ENCODE measurements at regions not wholly inside any gene's neighbourhood (a gene's known extent, or its start where the extent isn't known, plus 50 kb on each side); places are given as distances from the start of the nearest gene placed in this dataset.
"Not testable (repeated sequence)": the region's sequence is repeated elsewhere in the genome, so short reads cannot be mapped to it uniquely, and the experiment has no call there.

DNA sequence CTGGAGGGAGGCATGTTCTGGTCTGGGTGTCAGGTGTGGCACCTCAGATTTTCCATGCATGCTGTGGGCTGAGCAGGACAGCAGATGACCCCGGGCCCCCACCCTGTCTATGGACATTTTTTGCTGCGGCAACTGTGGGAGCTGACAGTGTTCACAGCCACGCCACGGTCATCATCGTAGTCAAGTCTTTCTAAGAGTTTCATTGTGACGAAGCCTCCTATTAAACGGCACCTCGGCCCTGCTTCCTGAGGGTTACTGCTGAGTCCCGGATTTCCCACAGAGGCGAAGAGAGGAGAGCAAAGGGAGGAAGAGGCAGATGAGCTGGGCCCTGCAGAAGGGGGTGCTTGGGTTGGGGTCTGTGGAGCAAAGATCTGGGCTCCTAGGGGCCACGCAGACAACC, 152.1 kb upstream of the POTEB2 start:
- H3K4me1 ChIP-seq (ENCODE audit: control extremely low read depth in 1 of 4, control insufficient read depth in 4 of 4, insufficient read depth in 4 of 4, low read length in 3 of 4); H3K4me3 ChIP-seq (ENCODE audit: control insufficient read depth in 1 of 7, extremely low read depth in 1 of 7, insufficient read depth in 4 of 7, low read depth in 2 of 7, low read length in 6 of 7); DNase-seq; H3K36me3 ChIP-seq (ENCODE audit: control insufficient read depth in 4 of 4, insufficient read depth in 4 of 4, low read length in 3 of 4); H3K9me3 ChIP-seq (ENCODE audit: control extremely low read depth in 1 of 5, control insufficient read depth in 4 of 5, insufficient read depth in 2 of 5, low read depth in 1 of 5, low read length in 4 of 5); H3K27me3 ChIP-seq (replicated peaks in 2 of 5; ENCODE audit: control insufficient read depth in 4 of 5, insufficient read depth in 5 of 5, low read length in 4 of 5); H3K27ac ChIP-seq (ENCODE audit: insufficient read depth in 1 of 2, low read depth in 1 of 2, low read length in 2 of 2, poor library complexity in 1 of 2, severe bottlenecking in 2 of 2); POLR2A ChIA-PET; CTCF ChIA-PET: not testable (repeated sequence)
- WGBS (ENCODE audit: insufficient coverage): no CpG with 5 or more reads among the region's 11 CpGs

GRCh38 chr15:21017326-21017725, 151.2 kb upstream of the POTEB2 start:
- CTCF ChIA-PET; DNase-seq; H3K36me3 ChIP-seq (ENCODE audit: control insufficient read depth in 4 of 4, insufficient read depth in 4 of 4, low read length in 3 of 4); H3K27me3 ChIP-seq (replicated peaks in 2 of 5; ENCODE audit: control insufficient read depth in 4 of 5, insufficient read depth in 5 of 5, low read length in 4 of 5); POLR2A ChIA-PET; H3K4me1 ChIP-seq (ENCODE audit: control extremely low read depth in 1 of 4, control insufficient read depth in 4 of 4, insufficient read depth in 4 of 4, low read length in 3 of 4); H3K9me3 ChIP-seq (ENCODE audit: control extremely low read depth in 1 of 5, control insufficient read depth in 4 of 5, insufficient read depth in 2 of 5, low read depth in 1 of 5, low read length in 4 of 5); H3K4me3 ChIP-seq (ENCODE audit: control insufficient read depth in 1 of 7, extremely low read depth in 1 of 7, insufficient read depth in 4 of 7, low read depth in 2 of 7, low read length in 6 of 7); H3K27ac ChIP-seq (ENCODE audit: insufficient read depth in 1 of 2, low read depth in 1 of 2, low read length in 2 of 2, poor library complexity in 1 of 2, severe bottlenecking in 2 of 2): not testable (repeated sequence)
- no CpG with 5 or more reads among the region's 9 CpGs for WGBS (ENCODE audit: insufficient coverage)

GRCh38 chr15:21016589-21016988, 150.5 kb upstream of the POTEB2 start:
- WGBS (ENCODE audit: insufficient coverage): no CpG with 5 or more reads among the region's 4 CpGs
- POLR2A ChIA-PET: not testable (repeated sequence)

DNA sequence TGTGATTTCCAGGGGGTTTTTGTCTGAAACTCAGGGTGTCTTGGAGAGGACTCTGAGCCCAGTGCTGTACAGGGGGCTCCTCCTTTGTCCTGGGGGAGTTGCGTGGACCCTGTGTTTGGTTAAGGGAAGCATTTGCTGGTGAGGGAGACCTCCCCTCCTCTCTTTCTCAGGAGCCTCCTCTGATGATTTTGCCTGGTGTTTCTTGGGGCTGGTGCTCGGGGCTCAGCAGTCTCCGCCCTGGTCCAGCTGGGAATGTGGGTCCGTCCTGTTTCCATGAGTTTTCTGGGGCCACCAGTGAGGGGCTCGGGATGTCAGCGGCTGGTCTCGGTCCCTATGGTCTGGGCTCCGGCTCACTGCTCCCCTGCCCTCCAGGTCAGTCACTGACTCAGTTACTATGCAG, 149.1 kb upstream of the POTEB2 start:
- H3K27me3 ChIP-seq (replicated peaks in 2 of 5; ENCODE audit: control insufficient read depth in 4 of 5, insufficient read depth in 5 of 5, low read length in 4 of 5); H3K36me3 ChIP-seq (ENCODE audit: control insufficient read depth in 4 of 4, insufficient read depth in 4 of 4, low read length in 3 of 4); CTCF ChIA-PET; H3K4me3 ChIP-seq (ENCODE audit: control insufficient read depth in 1 of 7, extremely low read depth in 1 of 7, insufficient read depth in 4 of 7, low read depth in 2 of 7, low read length in 6 of 7); DNase-seq; POLR2A ChIA-PET; H3K4me1 ChIP-seq (ENCODE audit: control extremely low read depth in 1 of 4, control insufficient read depth in 4 of 4, insufficient read depth in 4 of 4, low read length in 3 of 4); H3K27ac ChIP-seq (ENCODE audit: insufficient read depth in 1 of 2, low read depth in 1 of 2, low read length in 2 of 2, poor library complexity in 1 of 2, severe bottlenecking in 2 of 2); H3K9me3 ChIP-seq (ENCODE audit: control extremely low read depth in 1 of 5, control insufficient read depth in 4 of 5, insufficient read depth in 2 of 5, low read depth in 1 of 5, low read length in 4 of 5): not testable (repeated sequence)
- WGBS (ENCODE audit: insufficient coverage): no CpG with 5 or more reads among the region's 8 CpGs

More at GRCh38 chr15:21016589-21016988, 150.5 kb upstream of the POTEB2 start:
- H3K9me3 ChIP-seq (ENCODE audit: control extremely low read depth in 1 of 5, control insufficient read depth in 4 of 5, insufficient read depth in 2 of 5, low read depth in 1 of 5, low read length in 4 of 5); DNase-seq; H3K4me3 ChIP-seq (ENCODE audit: control insufficient read depth in 1 of 7, extremely low read depth in 1 of 7, insufficient read depth in 4 of 7, low read depth in 2 of 7, low read length in 6 of 7); H3K36me3 ChIP-seq (ENCODE audit: control insufficient read depth in 4 of 4, insufficient read depth in 4 of 4, low read length in 3 of 4); H3K27me3 ChIP-seq (replicated peaks in 2 of 5; ENCODE audit: control insufficient read depth in 4 of 5, insufficient read depth in 5 of 5, low read length in 4 of 5); CTCF ChIA-PET; H3K27ac ChIP-seq (ENCODE audit: insufficient read depth in 1 of 2, low read depth in 1 of 2, low read length in 2 of 2, poor library complexity in 1 of 2, severe bottlenecking in 2 of 2); H3K4me1 ChIP-seq (ENCODE audit: control extremely low read depth in 1 of 4, control insufficient read depth in 4 of 4, insufficient read depth in 4 of 4, low read length in 3 of 4): not testable (repeated sequence)

DNA sequence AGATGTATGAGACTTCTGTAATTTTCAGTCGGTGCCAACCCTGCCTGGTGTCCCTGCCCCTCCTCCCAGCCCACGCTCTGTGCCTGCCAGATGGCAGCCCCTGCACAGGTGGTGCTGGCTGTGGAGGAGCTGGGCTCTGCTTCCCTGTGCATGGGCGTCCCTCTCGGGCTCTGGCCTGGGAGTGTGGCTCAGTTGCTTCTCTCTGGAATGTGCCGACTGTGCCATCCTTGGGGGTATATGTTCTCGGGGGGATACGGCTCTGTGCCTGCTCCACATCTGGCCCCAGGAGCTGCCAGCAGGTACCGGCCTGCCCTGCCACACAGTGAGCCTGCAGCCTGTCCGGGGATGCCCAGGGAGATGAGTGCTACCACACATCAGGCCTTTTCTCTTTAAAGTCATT, 147.2 kb upstream of the POTEB2 start:
- CTCF ChIA-PET, POLR2A ChIA-PET: not testable (repeated sequence)

GRCh38 chr15:21009651-21010050, 143.5 kb upstream of the POTEB2 start:
- no CpG with 5 or more reads among the region's 7 CpGs for WGBS (ENCODE audit: insufficient coverage)
- CTCF ChIA-PET; H3K27ac ChIP-seq (ENCODE audit: insufficient read depth in 1 of 2, low read depth in 1 of 2, low read length in 2 of 2, poor library complexity in 1 of 2, severe bottlenecking in 2 of 2); H3K36me3 ChIP-seq (ENCODE audit: control insufficient read depth in 4 of 4, insufficient read depth in 4 of 4, low read length in 3 of 4); H3K4me1 ChIP-seq (ENCODE audit: control extremely low read depth in 1 of 4, control insufficient read depth in 4 of 4, insufficient read depth in 4 of 4, low read length in 3 of 4); DNase-seq; POLR2A ChIA-PET; H3K27me3 ChIP-seq (replicated peaks in 2 of 5; ENCODE audit: control insufficient read depth in 4 of 5, insufficient read depth in 5 of 5, low read length in 4 of 5); H3K4me3 ChIP-seq (ENCODE audit: control insufficient read depth in 1 of 7, extremely low read depth in 1 of 7, insufficient read depth in 4 of 7, low read depth in 2 of 7, low read length in 6 of 7); H3K9me3 ChIP-seq (ENCODE audit: control extremely low read depth in 1 of 5, control insufficient read depth in 4 of 5, insufficient read depth in 2 of 5, low read depth in 1 of 5, low read length in 4 of 5): not testable (repeated sequence)

More for the DNA sequence above, 147.2 kb upstream of the POTEB2 start:
- not testable (repeated sequence) for H3K27ac ChIP-seq (ENCODE audit: insufficient read depth in 1 of 2, low read depth in 1 of 2, low read length in 2 of 2, poor library complexity in 1 of 2, severe bottlenecking in 2 of 2); H3K36me3 ChIP-seq (ENCODE audit: control insufficient read depth in 4 of 4, insufficient read depth in 4 of 4, low read length in 3 of 4); H3K9me3 ChIP-seq (ENCODE audit: control extremely low read depth in 1 of 5, control insufficient read depth in 4 of 5, insufficient read depth in 2 of 5, low read depth in 1 of 5, low read length in 4 of 5); H3K4me3 ChIP-seq (ENCODE audit: control insufficient read depth in 1 of 7, extremely low read depth in 1 of 7, insufficient read depth in 4 of 7, low read depth in 2 of 7, low read length in 6 of 7); H3K27me3 ChIP-seq (replicated peaks in 2 of 5; ENCODE audit: control insufficient read depth in 4 of 5, insufficient read depth in 5 of 5, low read length in 4 of 5); DNase-seq; H3K4me1 ChIP-seq (ENCODE audit: control extremely low read depth in 1 of 4, control insufficient read depth in 4 of 4, insufficient read depth in 4 of 4, low read length in 3 of 4)
- no CpG with 5 or more reads among the region's 9 CpGs for WGBS (ENCODE audit: insufficient coverage)

DNA sequence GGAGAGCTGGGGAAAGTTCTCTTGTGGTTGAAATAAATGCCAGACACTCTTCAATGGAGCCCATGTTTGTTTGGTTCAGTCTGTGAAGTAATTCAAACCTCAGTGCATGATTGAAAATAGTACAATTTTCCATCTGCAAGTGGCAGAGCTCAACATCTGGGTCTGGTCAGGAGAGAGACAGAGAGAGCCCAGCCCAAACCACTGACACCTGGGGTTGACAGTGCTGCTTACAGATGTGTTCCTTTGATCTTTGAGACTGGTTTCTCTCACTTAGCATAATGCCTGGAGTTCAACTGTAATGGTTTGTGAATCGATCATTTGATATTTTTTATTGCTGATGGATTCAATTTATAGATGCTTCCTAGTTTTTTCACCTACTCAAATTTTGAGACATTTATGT, 137.3 kb upstream of the POTEB2 start:
- H3K4me3 ChIP-seq (ENCODE audit: control insufficient read depth in 1 of 7, extremely low read depth in 1 of 7, insufficient read depth in 4 of 7, low read depth in 2 of 7, low read length in 6 of 7); H3K27me3 ChIP-seq (replicated peaks in 2 of 5; ENCODE audit: control insufficient read depth in 4 of 5, insufficient read depth in 5 of 5, low read length in 4 of 5); CTCF ChIA-PET; H3K36me3 ChIP-seq (ENCODE audit: control insufficient read depth in 4 of 4, insufficient read depth in 4 of 4, low read length in 3 of 4); H3K27ac ChIP-seq (ENCODE audit: insufficient read depth in 1 of 2, low read depth in 1 of 2, low read length in 2 of 2, poor library complexity in 1 of 2, severe bottlenecking in 2 of 2); H3K9me3 ChIP-seq (ENCODE audit: control extremely low read depth in 1 of 5, control insufficient read depth in 4 of 5, insufficient read depth in 2 of 5, low read depth in 1 of 5, low read length in 4 of 5); DNase-seq; POLR2A ChIA-PET: not testable (repeated sequence)
- H3K4me1 ChIP-seq (ENCODE audit: control extremely low read depth in 1 of 4, control insufficient read depth in 4 of 4, insufficient read depth in 4 of 4, low read length in 3 of 4): peaks cover 0 to 12% (median 0%) of the 10 kb centered on the region in 4 experiments
- no CpG with 5 or more reads among the region's 1 CpG for WGBS (ENCODE audit: insufficient coverage)

DNA sequence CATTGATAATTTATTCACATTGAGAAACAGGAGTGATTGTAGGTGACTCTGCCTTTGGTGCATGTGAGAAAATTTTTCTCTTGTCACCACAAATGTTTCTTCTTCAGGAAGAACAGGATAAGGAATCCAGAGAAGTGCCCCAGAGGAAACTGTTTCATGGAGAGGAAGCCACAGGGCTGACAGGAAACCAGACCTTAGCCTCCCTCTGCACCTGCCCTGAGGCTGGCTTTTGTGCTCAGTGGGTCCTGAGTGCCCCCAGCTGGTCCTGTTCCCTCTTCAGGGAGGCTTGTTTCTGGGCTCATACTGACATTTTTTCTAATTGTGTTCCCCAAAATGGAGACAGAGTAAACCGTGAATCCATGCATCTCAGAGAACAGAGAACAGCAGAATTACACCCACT, 135.8 kb upstream of the POTEB2 start:
- H3K36me3 ChIP-seq (ENCODE audit: control insufficient read depth in 4 of 4, insufficient read depth in 4 of 4, low read length in 3 of 4); POLR2A ChIA-PET; H3K27ac ChIP-seq (ENCODE audit: insufficient read depth in 1 of 2, low read depth in 1 of 2, low read length in 2 of 2, poor library complexity in 1 of 2, severe bottlenecking in 2 of 2); H3K27me3 ChIP-seq (replicated peaks in 2 of 5; ENCODE audit: control insufficient read depth in 4 of 5, insufficient read depth in 5 of 5, low read length in 4 of 5); CTCF ChIA-PET; DNase-seq; H3K4me3 ChIP-seq (ENCODE audit: control insufficient read depth in 1 of 7, extremely low read depth in 1 of 7, insufficient read depth in 4 of 7, low read depth in 2 of 7, low read length in 6 of 7); H3K9me3 ChIP-seq (ENCODE audit: control extremely low read depth in 1 of 5, control insufficient read depth in 4 of 5, insufficient read depth in 2 of 5, low read depth in 1 of 5, low read length in 4 of 5): not testable (repeated sequence)
- WGBS (ENCODE audit: insufficient coverage): no CpG with 5 or more reads among the region's 1 CpG
- peaks cover 0 to 12% (median 0%) of the 10 kb centered on the region in 4 experiments for H3K4me1 ChIP-seq (ENCODE audit: control extremely low read depth in 1 of 4, control insufficient read depth in 4 of 4, insufficient read depth in 4 of 4, low read length in 3 of 4)
